Left forelimb (tissue), 1 donor: ENCODE measurements at regions not wholly inside any gene's neighbourhood (a gene's known extent, or its start where the extent isn't known, plus 50 kb on each side); places are given as distances from the start of the nearest gene placed in this dataset.

Source experiments
- DNase-seq: peaks from one replicate; pipeline ENCODE4 v3.0.0-alpha.2; 2018; ENCODE audit warnings: low spot score

DNA sequence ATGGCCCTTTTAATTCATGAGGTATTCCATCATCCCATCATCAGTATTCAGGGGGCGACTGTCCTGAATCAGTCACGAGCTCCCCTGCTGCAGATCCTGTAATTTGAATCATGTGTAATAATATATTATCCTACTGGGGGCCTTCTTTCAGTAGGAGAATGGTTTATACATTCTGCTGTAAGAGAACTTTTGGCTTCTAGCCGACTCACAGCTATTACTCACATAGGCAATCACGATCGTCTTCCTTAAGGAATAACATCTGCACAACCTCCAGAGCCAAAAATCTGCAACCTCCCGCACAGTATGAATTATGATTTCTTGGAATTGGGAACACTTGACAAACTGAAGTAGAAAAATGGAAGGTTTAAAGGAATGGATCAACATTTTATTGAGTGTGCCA is 343.0 kb downstream of the USP25 start:
- DNase-seq, result no peak

DNA sequence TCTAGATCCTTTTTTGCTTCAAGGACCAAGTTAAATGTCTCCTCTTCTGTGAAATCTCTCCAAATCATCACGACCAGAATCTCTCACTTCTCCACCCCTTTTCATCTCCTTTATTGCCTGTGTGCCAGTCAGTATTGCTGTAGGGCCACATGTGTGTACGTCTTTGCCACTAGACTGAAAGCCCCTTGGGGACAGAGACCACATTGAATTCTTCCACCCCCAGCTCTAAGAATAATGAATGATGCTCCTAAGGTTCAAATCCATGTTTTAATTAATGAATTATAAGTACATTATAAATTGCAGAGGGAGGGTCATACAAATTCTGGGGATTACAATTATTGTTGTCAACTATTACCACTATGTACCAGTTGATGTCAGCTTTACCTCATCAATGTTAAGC is 343.8 kb downstream of the USP25 start:
- no peak for DNase-seq

DNA sequence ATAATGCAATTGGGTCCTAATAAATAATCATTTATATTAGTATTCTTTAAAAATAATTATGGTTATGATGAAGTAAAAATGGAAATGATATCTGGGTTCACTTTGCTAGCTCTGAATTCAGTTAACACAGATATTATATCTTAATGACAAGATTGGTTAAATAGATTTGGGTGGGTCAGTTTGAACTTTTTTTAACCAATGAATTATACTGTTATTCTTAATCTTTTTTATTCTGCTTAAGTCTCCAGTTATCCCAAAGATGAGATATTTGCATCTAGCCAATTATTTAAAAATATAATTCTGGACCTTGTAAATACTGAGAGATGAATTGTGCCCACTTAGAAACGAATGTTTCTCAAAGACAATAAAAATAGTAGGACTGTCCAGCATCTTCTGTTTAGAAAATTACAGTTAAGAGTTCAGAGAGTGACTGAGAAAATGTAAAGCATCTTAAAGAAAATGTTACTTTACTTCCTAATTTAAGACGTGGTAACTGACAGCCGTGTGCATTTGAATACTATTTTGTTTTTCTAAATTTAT is 345.2 kb downstream of the USP25 start:
- DNase-seq, result no peak

DNA sequence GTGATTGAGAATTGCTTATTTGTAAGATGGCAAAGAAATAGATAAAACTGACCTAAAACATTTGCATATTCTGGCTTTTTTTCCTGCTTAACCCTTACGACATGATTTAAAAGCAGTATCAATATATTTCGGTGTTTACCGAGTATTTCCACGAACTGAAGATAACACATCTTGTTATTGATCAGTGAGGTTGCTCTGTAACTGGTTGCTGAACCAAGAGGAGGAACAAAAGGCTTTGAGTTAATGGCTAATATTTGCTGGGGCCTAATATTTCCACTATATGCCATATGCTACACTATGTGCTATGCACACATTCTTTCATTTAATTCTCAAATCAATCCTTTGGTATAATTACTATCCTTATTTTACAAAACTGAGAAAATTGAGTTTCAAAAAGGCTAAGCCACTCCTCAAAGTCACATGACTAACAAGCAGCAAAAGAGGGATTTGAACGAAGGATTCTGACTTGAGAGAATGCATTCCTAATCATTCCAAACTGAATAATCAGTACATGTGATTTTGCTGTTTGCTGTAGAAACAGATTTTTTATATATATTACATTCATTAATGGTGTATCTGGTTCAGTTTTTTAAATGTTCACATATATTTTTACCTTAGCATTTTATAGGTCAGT is 346.0 kb downstream of the USP25 start:
- DNase-seq, result no peak

DNA sequence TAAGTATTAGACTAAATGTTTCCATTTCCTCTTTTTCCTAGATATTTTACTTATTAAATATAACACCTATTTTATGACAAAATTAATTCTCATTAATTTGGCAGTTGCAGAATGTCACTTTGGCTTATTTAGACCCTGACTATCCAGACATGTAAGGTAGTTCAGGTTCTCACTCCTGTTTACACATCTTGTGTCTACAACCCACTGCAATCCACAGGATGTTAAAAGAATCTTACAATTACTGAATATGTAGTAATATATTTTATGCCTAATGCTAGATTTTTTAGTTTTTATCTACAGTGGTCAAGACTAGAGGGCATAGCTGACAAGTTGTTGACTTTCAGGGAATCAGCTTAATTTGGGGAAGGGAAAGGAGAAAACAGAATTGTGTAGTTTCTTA is 346.7 kb downstream of the USP25 start:
- no peak for DNase-seq

DNA sequence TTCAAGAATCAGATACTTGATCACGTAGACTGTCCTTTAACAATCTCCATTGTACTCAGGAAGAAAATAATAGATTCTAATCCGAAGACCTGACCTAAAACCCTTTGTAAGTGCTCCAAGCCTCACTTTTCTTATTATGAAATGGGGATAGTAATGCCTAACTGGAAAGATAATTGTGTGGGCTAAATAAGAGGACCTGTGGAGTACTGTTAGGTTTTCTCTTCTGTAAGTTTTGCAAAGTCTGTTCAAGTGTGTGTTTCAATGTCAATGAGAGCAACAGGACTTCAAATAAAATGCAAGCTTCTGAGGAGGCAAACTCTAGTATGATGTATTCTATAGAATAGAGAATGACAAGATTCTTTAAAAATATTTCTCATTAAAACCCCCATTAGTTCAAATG is 348.6 kb downstream of the USP25 start:
- DNase-seq, result no peak

DNA sequence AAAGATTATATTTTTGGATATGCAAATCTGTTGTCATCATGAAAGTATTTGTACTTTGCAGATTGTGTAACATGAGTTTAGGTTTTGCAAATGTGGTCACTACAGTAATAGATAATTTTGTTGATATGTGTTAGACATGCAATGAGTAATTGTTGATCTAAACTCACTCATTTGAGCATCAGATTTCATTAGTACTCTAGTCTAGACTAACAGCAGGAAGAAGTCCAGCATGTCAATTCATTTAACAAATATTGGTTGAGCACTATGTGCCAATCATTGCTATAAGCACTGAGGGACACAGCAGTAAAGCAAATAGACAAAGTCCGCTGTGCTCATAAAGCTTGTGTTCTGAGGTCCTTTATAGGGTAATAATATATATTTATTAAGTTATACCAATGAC is 350.0 kb downstream of the USP25 start:
- DNase-seq, result no peak

DNA sequence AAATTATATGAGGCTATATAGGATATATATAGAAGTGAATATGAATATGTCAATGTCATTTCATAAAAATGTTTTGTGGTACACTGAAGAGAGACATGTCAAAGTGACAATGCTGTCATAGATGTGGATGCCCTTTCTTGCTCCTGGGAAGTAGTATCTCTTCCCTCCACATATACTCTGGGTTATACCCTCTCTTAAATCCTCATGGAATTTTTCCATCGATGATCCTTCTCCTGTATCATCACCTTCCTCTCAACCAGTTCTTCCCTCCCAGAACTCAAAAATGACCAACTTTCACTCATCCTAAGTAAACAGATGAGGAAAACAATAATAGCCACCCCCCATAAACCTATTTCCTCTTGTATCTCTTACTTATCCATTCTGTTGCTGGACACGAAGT is 351.5 kb downstream of the USP25 start:
- DNase-seq, result no peak

DNA sequence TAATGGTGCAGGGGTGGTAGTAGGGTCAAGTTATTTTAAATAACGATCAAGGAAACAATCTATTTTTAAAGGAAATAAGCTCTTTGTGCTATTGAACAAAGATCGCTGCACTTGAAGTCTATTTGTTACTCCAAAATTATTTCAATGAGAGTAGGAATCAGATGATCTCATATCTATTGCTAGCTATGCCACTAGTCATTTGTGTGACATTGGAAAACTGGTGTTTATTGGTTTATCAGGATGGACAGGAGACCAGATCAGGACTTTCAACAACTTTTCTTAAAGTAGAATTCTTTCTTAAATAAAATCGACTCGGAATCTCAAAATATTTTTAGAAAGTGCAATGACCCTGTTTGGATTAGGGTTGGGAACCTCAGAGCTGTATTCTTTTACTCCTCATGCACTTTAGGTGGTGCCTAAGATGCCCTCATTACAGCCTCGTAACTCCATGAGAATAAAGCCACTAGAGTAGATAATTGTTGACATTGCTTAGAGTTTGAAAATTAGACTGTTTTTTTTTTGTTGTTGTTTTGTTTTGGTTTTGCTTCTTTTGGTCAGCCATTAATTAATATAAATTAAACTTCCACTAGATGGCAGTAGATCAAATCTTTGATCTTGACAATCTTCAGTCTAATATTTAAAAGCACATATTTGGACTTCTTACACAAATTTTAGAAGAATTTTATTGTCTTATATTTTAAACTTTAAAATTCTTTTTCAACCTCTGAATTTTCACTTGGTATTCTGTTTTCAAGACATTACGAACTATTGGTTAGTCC is 352.4 kb downstream of the USP25 start:
- DNase-seq, result no peak

DNA sequence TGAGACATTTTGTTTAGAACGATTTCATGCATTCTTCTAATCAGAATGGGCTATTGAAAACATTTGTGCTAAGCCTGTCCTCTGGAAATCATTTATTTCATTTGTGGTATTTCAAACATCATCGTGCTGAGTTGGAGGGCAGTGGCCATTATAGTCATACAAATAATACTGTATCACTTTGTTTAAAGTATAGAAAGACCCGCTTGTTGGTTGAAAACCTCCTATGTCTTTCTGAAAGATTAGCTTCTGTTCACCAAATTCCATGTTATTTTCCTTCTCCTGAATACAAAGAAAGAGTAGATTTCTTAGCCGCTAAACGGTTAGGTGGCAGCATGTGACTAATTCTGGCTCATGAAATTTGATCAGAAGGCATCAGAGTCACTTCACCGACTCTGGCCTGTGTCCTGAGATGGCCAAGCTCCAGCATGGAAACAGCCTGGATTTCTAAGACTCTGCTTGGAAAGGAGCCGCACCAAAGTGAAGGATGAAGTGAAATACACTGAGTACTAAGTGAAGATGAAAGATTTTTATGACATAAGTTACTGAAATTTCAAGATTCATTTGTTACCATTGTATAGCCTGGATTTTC is 355.1 kb downstream of the USP25 start:
- DNase-seq, result no peak

DNA sequence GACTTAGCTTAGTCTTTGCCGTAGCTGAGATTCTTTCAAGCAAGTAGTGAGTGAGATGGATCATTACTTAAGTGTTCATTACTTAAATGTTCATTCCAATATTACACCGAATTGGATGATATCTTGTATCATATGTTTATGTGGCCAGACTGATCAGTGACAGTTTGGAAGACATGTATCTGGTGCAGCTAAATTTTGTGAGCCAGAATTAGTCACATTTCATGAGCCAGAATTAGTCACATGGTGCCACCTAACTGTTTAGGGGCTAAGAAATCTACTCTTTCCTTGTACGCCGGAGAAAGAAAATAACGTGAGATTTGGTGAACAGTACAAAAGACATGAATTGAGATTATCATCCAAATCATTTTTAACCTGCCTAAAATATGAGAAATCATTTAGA is 355.6 kb downstream of the USP25 start:
- no peak for DNase-seq

DNA sequence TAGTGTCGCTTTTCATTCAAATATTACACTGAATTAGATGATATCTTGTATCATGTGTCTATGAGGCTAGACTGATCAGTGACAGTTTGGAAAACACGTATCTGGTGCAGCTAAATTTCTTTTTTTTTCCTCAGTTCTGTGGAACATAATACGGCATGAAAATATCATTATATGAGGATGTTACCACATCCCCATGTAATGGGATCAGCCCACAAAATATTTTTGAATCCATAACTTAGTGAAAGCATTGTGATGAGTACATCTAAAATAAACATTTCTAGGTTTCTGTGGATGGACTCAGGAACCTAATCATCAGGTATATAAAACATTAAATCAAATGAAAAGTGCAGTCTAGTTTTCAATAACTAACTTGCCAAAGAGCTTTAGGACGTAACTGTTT is 356.3 kb downstream of the USP25 start:
- DNase-seq, result no peak

DNA sequence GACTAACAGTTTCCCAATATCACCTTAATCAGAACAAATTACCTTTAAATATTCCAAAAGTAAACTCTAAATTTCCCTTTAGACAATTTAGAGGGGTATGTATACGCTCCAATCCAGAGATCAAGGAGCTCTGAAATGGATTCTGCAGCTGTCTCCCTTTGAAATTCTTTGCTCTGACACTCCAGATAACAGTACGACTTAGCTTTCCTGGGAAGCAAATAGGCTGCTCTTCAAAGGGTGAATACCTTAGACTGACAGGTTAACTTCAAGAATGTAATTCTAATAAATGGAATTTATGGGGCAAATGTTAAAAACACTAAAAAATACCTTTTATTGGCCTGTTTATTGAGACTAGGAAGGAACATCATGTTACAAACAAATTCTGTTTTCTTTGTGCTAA is 357.2 kb downstream of the USP25 start:
- DNase-seq, result no peak

DNA sequence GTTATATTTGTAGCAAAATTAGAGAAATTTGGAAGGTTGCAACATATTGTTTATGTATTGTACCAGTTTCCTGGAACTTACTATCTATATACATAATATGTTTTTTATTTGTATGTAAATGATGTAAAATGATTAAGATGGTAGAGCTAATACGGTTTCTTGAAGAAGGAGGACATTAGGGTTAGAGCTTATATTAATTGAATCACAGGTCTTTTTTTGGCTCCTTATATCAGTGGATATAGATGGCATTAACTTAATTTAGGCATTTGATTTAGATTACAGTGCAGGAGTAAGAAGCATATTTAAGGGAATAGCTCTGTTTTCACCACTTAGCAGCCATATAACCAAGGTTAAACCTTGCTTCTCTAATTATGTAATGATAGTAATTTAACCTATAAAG is 357.7 kb downstream of the USP25 start:
- no peak for DNase-seq

DNA sequence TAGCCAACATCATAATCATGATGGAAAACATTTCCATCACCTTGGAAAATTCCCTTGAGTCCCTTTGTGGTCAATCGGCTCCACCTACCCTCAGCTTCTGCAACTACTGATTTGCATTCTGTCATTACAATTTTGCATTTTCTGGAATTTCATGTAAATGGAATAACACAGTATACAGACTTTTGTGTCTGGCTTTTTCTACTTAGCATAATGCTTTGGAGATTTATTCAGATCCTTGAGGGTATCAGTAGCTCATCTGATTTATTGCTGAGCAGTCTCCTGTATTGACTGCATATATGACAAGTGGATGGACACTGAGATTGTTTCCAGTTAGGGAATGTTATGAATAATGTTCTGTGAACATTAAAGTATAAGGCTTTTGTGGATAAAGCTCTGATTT is 358.3 kb downstream of the USP25 start:
- no peak for DNase-seq

DNA sequence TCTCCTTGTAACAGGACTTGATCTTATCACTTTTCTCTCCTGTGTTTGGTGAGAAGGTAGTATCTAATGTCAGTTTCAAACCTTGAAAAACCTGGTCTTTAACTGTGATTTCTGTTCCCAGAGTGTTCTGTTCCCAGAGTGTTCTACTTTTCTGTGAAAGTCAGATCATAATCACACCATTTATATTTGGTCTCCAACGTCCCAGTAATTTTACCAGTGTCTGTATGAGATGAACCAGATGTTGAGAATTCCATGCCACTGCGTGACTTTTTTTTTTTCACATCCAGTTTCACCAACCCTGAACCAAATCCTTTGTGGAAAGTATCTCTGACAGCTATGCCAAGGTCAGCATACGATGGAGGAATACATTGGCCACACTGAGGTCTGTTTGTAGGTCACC is 365.2 kb downstream of the USP25 start:
- no peak for DNase-seq

DNA sequence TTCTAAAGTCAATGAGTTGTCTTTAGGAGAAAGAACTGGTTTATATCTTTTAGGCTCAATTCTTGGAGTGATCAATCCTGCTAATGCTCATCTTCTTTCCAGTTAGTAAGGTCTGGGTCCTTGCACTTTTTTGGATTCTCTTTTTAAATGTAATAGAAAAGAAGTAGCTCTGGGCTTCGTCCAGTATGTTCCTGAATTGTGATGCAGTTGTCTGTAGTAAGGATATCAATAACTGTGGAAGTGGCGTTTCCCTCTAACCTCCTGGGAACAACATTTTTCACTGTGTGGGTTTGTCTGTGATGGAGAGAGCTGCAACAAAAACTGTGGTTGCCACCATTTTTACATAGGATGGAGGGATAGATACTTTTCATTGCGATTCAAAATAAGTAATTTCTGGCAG is 367.2 kb downstream of the USP25 start:
- DNase-seq, result no peak

DNA sequence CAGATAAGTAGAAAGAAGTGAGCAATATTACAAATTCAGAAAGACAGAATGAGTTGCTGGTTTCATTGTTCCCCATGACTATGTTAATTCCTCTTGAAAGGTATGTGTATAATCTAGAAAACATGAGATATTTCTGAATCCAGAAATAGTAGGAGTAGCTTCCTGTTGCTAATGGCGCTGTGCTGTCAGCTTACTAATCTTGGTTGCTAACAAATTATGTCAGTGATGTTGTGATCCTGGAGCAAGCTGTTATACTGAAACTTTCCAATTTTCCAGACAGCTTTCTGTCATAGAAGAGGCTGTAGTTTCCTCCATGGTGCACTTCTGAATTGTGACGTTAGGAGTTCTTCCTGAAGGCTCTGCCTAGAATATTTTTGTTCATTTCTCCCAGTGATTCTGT is 372.3 kb downstream of the USP25 start:
- no peak for DNase-seq

DNA sequence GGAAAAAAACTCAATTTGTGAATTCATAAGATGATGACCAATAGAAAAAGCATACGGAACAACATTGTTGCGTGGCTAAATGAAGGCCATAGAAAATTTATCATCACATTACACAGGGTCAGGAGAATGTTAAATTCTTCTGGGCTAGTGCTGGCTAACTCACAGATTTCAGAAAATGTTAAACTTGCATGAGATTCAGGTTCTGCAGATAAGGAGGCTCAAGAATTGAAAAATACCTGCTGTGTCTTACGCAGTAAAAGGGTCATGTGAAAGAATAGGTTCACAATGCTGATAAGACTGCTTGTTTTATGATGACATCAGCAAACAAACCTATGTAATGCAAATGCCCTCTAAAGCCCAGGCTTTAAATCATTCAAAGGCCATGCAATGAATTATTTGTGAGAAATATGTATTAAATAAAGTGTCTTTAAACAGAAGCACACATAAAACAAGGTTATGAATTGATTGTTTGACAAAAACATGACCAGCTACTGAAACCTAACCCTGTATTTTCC is 378.8 kb downstream of the USP25 start:
- no peak for DNase-seq

DNA sequence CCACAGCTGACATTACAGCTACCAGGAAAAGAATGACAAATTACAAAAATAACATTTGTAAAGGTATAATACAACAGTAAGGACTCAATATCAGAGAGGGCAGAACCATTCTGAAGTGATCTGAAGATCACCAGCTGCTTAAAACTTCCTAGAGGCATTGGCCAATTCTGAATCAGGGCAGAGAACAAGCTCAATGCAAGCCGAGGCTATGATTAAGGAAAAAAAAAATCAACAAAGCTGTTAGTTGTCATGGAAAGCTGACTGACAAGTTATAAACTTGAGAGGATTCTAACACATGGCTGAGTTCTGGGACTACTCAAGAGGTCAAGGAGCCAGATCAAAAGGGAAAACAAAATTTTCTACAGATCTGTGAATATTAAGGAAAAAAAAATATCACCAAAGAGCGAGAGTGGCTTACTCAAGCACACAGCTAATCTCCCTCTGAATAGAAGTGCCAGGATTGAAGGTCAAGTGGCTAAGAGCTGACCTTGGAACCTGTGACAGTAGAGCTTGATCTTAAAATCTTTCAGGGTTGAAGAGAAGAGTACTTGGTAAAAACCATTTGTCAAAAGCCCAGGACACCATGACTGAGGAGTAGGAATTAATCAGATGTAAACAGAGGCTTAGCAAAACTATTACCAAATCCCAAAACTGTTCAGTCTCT is 383.4 kb downstream of the USP25 start:
- DNase-seq, result no peak

DNA sequence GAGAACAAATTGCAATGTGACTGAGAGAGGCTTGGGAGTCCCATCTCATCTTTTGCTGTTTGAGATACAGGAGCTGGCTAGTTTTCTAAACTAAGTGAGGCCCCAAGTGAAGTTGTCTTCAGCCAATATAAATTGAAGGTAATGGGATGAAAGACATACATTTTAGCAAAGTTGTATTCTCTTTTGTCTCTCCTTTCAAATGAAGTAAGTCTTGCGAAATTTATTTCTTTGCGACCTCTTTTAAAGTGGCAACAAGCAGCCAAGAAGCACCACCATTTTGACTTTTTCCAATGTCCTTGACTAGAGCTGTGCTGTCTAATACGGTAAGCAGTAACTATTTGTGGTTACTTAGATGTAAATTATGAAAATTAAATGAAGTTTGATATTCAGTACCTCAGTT is 385.7 kb downstream of the USP25 start:
- no peak for DNase-seq

DNA sequence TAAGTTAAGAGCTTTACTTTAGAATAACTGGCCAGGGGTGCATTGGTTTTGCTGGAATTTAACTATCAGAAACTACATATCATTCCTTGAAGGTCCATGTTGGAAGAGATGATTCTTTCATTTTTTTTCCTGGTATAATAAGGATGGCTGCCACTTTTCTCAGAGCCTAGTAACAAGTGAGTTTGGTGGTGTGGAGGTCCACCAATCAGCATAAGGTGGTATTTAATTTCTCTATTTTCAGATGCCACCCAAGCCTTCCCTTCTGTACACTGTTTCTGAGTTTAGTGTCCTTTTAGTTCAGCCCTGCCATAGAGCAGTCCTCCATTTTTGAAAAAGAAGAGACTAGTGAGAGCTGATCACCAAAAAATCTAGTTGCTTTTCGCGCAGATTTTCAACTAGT is 386.3 kb downstream of the USP25 start:
- DNase-seq, result no peak

DNA sequence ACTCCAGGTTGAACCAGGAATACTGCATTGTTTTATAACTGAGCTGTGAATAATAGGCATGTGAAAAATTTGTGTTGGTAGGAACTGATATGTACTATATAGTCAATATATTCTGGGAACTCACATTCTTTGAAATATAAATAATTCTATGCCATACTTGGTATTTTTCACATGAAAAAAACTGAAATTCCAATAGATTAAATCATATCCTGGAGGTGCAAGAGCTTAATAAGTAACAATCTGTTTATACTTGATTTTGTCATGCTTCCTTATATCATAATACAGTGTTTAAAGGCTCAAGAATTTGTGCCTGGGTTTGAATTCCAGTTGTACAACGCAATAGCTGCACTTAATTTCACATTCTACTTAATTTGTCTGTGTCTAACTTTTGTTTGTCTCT is 387.0 kb downstream of the USP25 start:
- no peak for DNase-seq
